ENCODE measurements at regions not wholly inside any gene's neighbourhood (a gene's known extent, or its start where the extent isn't known, plus 50 kb on each side); places are given as distances from the start of the nearest gene placed in this dataset.
"Not testable (repeated sequence)": the region's sequence is repeated elsewhere in the genome, so short reads cannot be mapped to it uniquely, and the experiment has no call there.

DNA sequence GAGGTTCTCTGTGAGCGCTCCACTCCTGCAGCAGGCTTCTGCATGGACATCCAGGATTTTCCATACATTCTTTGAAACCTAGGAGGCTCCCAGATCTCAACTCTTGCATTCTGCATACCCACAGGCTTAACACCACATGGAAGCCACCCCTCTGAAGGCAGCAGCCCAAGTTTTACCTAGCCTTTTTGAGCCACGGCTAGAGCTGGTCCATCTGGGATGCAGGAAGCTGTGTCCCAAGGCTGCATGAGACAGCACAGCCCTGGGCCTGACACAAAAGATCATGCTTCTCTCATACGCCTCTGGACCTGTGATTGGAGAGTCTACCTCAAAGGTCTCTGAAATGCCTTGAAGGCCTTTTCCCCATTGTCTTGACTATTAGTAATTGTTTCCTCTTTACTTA lies 53.6 kb upstream of the RPRM start:
- H3K27ac ChIP-seq: no peak overlapping the region
- no peak for TF ChIP-seq POLR2A (IDR thresholded peaks at IDR 0.05)
- TF ChIP-seq, protein P1, sequence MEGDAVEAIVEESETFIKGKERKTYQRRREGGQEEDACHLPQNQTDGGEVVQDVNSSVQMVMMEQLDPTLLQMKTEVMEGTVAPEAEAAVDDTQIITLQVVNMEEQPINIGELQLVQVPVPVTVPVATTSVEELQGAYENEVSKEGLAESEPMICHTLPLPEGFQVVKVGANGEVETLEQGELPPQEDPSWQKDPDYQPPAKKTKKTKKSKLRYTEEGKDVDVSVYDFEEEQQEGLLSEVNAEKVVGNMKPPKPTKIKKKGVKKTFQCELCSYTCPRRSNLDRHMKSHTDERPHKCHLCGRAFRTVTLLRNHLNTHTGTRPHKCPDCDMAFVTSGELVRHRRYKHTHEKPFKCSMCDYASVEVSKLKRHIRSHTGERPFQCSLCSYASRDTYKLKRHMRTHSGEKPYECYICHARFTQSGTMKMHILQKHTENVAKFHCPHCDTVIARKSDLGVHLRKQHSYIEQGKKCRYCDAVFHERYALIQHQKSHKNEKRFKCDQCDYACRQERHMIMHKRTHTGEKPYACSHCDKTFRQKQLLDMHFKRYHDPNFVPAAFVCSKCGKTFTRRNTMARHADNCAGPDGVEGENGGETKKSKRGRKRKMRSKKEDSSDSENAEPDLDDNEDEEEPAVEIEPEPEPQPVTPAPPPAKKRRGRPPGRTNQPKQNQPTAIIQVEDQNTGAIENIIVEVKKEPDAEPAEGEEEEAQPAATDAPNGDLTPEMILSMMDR (IDR thresholded peaks at IDR 0.05): no peak
- H3K27me3 ChIP-seq: no peaks in the 10 kb centered on the region
- no peaks in the 10 kb centered on the region for H3K36me3 ChIP-seq
- H3K4me3 ChIP-seq: no peak overlapping the region
- intact Hi-C loops (cut with DNase I): no loop called here
- ATAC-seq (no peak), DNase-seq (no peak)
- no peaks in the 10 kb centered on the region for H3K4me1 ChIP-seq
- 72% methylated on average over 2 of the region's 3 CpGs for WGBS (ENCODE audit: insufficient coverage, low coverage, low lambda C conversion rate, missing lambda C conversion rate)
- H3K9me3 ChIP-seq: no peaks in the 10 kb centered on the region

DNA sequence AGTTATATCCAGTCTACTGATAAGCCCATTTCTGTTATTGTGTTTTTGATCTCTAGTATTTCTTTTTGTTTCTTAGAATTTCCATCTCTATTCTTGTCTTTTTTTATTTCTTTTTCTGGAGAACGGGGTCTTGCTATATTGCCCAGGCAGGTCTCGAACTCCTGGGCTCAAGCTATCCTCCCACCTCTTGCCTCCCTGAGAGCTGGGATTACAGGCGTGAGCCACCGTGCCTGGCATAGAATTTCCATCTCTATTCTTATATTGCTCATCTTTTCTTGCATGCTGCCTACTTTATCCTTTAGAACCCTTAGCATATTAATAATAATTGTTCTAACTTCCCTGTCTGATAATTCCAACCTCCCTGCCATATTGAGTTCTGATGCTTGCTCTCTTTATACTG lies 55.2 kb upstream of the RPRM start:
- 61% methylated on average over 2 of the region's 4 CpGs for WGBS (ENCODE audit: insufficient coverage, low coverage, low lambda C conversion rate, missing lambda C conversion rate)

DNA sequence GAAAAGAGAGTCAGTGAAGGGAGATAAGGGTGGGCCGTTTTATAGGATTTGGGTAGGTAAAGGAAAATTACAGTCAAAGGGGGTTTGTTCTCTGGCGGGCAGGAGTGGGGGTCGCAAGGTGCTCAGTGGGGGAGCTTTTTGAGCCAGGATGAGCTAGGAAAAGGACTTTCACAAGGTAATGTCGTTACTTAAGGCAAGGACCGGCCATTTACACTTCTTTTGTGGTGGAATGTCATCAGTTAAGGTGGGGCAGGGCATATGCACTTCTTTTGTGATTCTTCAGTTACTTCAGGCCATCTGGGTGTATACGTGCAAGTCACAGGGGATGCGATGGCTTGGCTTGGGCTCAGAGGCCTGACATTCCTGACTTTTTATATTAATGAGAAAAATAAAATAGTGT lies 56.0 kb upstream of the RPRM start:
- H3K27me3 ChIP-seq; H3K27ac ChIP-seq; intact Hi-C loops (cut with DNase I); ATAC-seq; H3K9me3 ChIP-seq; H3K4me1 ChIP-seq; H3K4me3 ChIP-seq; H3K36me3 ChIP-seq; DNase-seq: not testable (repeated sequence)
- WGBS (ENCODE audit: insufficient coverage, low coverage, low lambda C conversion rate, missing lambda C conversion rate): 77% methylated on average over 7 of the region's 7 CpGs

More for the DNA sequence above, 55.2 kb upstream of the RPRM start:
- H3K4me3 ChIP-seq; DNase-seq; H3K27ac ChIP-seq; H3K36me3 ChIP-seq; ATAC-seq; intact Hi-C loops (cut with DNase I); H3K4me1 ChIP-seq; H3K9me3 ChIP-seq; H3K27me3 ChIP-seq: not testable (repeated sequence)

DNA sequence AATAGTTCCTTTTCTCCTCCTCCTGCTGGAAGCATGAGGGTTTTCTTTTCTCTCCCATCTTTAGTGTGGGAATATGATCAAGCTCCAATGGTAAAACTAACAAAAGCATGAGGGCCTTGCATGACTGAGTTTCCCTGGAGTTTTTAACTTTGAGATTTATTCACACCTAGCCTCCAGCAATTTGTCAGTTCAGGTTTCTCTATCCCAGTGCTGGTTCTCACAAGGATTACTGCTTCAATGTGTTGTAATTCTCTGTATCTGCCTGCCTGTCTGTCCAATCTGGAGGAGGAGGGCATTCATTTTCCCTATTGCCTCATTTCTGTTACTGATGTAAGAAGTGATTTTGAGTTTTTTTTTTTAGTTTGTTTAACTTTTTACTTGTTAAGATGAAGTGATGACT lies 57.6 kb upstream of the RPRM start:
- Histone ChIP-seq H3K9me3 (no peaks in the 10 kb centered on the region), H3K36me3 (no peaks in the 10 kb centered on the region), H3K4me3 (no peak overlapping the region), H3K27me3 (no peaks in the 10 kb centered on the region), H3K27ac (no peak overlapping the region), H3K4me1 (no peaks in the 10 kb centered on the region)
- no peak for ATAC-seq
- no peak for DNase-seq
- intact Hi-C loops (cut with DNase I): no loop called here
- no peak for TF ChIP-seq POLR2A (IDR thresholded peaks at IDR 0.05)
- TF ChIP-seq, protein P1 (IDR thresholded peaks at IDR 0.05): no peak

DNA sequence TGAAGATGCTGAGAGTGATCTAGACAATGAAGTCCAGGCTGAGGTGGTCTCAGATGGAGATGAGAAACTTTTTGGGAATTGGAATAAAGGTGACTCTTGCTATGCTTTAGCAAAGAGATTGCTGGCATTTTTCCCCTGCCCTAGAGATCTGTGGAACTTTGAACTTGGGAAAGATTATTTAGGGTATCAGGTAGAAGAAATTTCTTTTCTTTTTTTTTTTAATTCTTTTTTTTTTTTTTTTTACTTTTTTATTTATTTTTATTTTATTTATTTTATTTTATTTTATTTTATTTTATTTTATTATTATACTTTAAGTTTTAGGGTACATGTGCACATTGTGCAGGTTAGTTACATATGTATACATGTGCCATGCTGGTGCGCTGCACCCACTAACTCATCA lies 59.5 kb upstream of the RPRM start:
- H3K27ac ChIP-seq; H3K4me3 ChIP-seq; H3K9me3 ChIP-seq; H3K4me1 ChIP-seq; intact Hi-C loops (cut with DNase I); DNase-seq; H3K27me3 ChIP-seq; H3K36me3 ChIP-seq; ATAC-seq: not testable (repeated sequence)
- WGBS (ENCODE audit: insufficient coverage, low coverage, low lambda C conversion rate, missing lambda C conversion rate): no CpG with 5 or more reads among the region's 1 CpG

DNA sequence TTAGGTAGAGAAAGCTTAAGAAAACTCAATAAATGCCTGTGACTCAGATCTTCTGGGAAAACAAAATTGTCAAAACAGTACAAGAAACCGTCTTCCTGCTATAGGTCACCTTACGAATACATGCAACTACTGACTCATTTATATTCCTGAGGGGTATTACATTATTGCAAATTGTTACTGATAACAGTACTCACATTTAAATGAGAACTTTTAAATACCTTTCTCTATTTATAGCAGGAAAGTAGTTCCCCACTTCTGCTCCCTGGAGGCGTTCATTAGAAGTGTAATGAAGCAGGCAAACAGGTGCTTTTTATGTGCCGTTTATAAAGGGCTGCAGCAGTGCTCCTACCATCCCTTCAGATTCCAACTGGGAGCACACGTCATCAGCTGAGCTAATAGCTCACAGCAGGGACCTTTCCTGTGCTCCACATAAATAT lies 65.1 kb upstream of the RPRM start:
- Histone ChIP-seq H3K9me3 (no peaks in the 10 kb centered on the region), H3K36me3 (no peaks in the 10 kb centered on the region), H3K27ac (no peak overlapping the region), H3K4me1 (no peaks in the 10 kb centered on the region), H3K4me3 (no peak overlapping the region), H3K27me3 (no peaks in the 10 kb centered on the region)
- TF ChIP-seq, protein P1 (IDR thresholded peaks at IDR 0.05): no peak
- no peak for TF ChIP-seq POLR2A (IDR thresholded peaks at IDR 0.05)
- no peak for ATAC-seq
- WGBS (ENCODE audit: insufficient coverage, low coverage, low lambda C conversion rate, missing lambda C conversion rate): 19% methylated on average over 5 of the region's 5 CpGs
- no peak for DNase-seq
- intact Hi-C loops (cut with DNase I): no loop called here

Measured in right lobe of liver (tissue), 6 donors.